ENCODE measurements at regions not wholly inside any gene's neighbourhood (a gene's known extent, or its start where the extent isn't known, plus 50 kb on each side); places are given as distances from the start of the nearest gene placed in this dataset.
A peak's percentile ranks its signal among the peaks of the same experiment; 100 is the strongest.

- Mint-ChIP-seq H3K9me3 (peaks cover 0 to 4% (median 2%) of the 10 kb centered on the region in 3 donors), H3K4me1 (no peaks in the 10 kb centered on the region), H3K27me3 (peaks cover 8 to 27% of the 10 kb centered on the region in 2 donors), H3K27ac (no peak overlapping the region), H3K36me3 (no peaks in the 10 kb centered on the region), H3K4me3 (no peak overlapping the region)
- ATAC-seq (replicated peaks in 1 of 4): no peak
- ChIA-PET CTCF (interaction anchor here (0.6 kb wide), 2 partner anchors 14 to 193 kb away, joined by 3 read pairs; no protein-coding TSS in a partner anchor), POLR2A (no interaction called here)
- Histone ChIP-seq H3K36me3 (ENCODE audit: control insufficient read depth in 2 of 2, extremely low read depth in 1 of 2, insufficient read depth in 1 of 2, low read length in 1 of 2) (no peaks in the 10 kb centered on the region), H3K9me3 (no peaks in the 10 kb centered on the region), H3K27ac (ENCODE audit: low read length) (no peak overlapping the region), H3K27me3 (replicated peaks in 1 of 2; ENCODE audit: control insufficient read depth in 2 of 2, extremely low read depth in 1 of 2, insufficient read depth in 2 of 2, low read length in 1 of 2) (peaks cover 0 to 6% of the 10 kb centered on the region in 2 experiments), H3K4me1 (ENCODE audit: control insufficient read depth in 1 of 2, extremely low read depth in 1 of 2, insufficient read depth in 2 of 2, low read length in 2 of 2) (no peaks in the 10 kb centered on the region), H3K4me3 (ENCODE audit: control insufficient read depth in 1 of 2, extremely low read depth in 1 of 2, low read length in 1 of 2) (no peak overlapping the region)
- no CpG with 5 or more reads among the region's 4 CpGs for WGBS (ENCODE audit: insufficient coverage)
- DNase-seq: no peak
Measured at GRCh38 chr15:94130504-94130903, 100.9 kb upstream of the MCTP2 start.

GRCh38 chr15:94127006-94127405 is 104.4 kb upstream of the MCTP2 start:
- ChIA-PET POLR2A (no interaction called here), CTCF (no interaction called here)
- DNase-seq: no peak
- Mint-ChIP-seq H3K9me3 (no peaks in the 10 kb centered on the region), H3K4me1 (no peaks in the 10 kb centered on the region), H3K4me3 (no peak overlapping the region), H3K36me3 (no peaks in the 10 kb centered on the region), H3K27me3 (peaks cover 0 to 6% of the 10 kb centered on the region in 2 donors), H3K27ac (no peak overlapping the region)
- 100% methylated on average over 1 of the region's 3 CpGs for WGBS (ENCODE audit: insufficient coverage)
- H3K36me3 ChIP-seq (ENCODE audit: control insufficient read depth in 2 of 2, extremely low read depth in 1 of 2, insufficient read depth in 1 of 2, low read length in 1 of 2): no peaks in the 10 kb centered on the region
- no peaks in the 10 kb centered on the region for H3K9me3 ChIP-seq
- ATAC-seq (replicated peaks in 1 of 4): no peak
- no peaks in the 10 kb centered on the region for H3K27me3 ChIP-seq (replicated peaks in 1 of 2; ENCODE audit: control insufficient read depth in 2 of 2, extremely low read depth in 1 of 2, insufficient read depth in 2 of 2, low read length in 1 of 2)
- no peaks in the 10 kb centered on the region for H3K4me1 ChIP-seq (ENCODE audit: control insufficient read depth in 1 of 2, extremely low read depth in 1 of 2, insufficient read depth in 2 of 2, low read length in 2 of 2)
- H3K4me3 ChIP-seq (ENCODE audit: control insufficient read depth in 1 of 2, extremely low read depth in 1 of 2, low read length in 1 of 2): no peak overlapping the region
- H3K27ac ChIP-seq (ENCODE audit: low read length): no peak overlapping the region

GRCh38 chr15:94125698-94126097 is 105.7 kb upstream of the MCTP2 start:
- H3K27ac ChIP-seq (ENCODE audit: low read length): no peak overlapping the region
- 60% methylated on average over 1 of the region's 2 CpGs for WGBS (ENCODE audit: insufficient coverage)
- peaks cover 0 to 2% of the 10 kb centered on the region in 2 donors for H3K27me3 Mint-ChIP-seq

GRCh38 chr15:94125156-94125555 is 106.2 kb upstream of the MCTP2 start:
- Histone ChIP-seq H3K36me3 (ENCODE audit: control insufficient read depth in 2 of 2, extremely low read depth in 1 of 2, insufficient read depth in 1 of 2, low read length in 1 of 2) (no peaks in the 10 kb centered on the region), H3K4me1 (ENCODE audit: control insufficient read depth in 1 of 2, extremely low read depth in 1 of 2, insufficient read depth in 2 of 2, low read length in 2 of 2) (no peaks in the 10 kb centered on the region), H3K9me3 (no peaks in the 10 kb centered on the region), H3K27me3 (replicated peaks in 1 of 2; ENCODE audit: control insufficient read depth in 2 of 2, extremely low read depth in 1 of 2, insufficient read depth in 2 of 2, low read length in 1 of 2) (no peaks in the 10 kb centered on the region), H3K27ac (ENCODE audit: low read length) (no peak overlapping the region), H3K4me3 (ENCODE audit: control insufficient read depth in 1 of 2, extremely low read depth in 1 of 2, low read length in 1 of 2) (no peak overlapping the region)
- no peaks in the 10 kb centered on the region for H3K4me1 Mint-ChIP-seq
- no peaks in the 10 kb centered on the region for H3K9me3 Mint-ChIP-seq
- POLR2A ChIA-PET: no interaction called here
- no CpG with 5 or more reads among the region's 2 CpGs for WGBS (ENCODE audit: insufficient coverage)
- no peak overlapping the region for H3K4me3 Mint-ChIP-seq
- H3K36me3 Mint-ChIP-seq: no peaks in the 10 kb centered on the region
- no peak for DNase-seq
- CTCF ChIA-PET: no interaction called here
- ATAC-seq (replicated peaks in 1 of 4): no peak
- no peaks in the 10 kb centered on the region for H3K27me3 Mint-ChIP-seq
- H3K27ac Mint-ChIP-seq: no peak overlapping the region

More at GRCh38 chr15:94125698-94126097, 105.7 kb upstream of the MCTP2 start:
- ChIA-PET CTCF (no interaction called here), POLR2A (no interaction called here)
- Histone ChIP-seq H3K4me1 (ENCODE audit: control insufficient read depth in 1 of 2, extremely low read depth in 1 of 2, insufficient read depth in 2 of 2, low read length in 2 of 2) (no peaks in the 10 kb centered on the region), H3K36me3 (ENCODE audit: control insufficient read depth in 2 of 2, extremely low read depth in 1 of 2, insufficient read depth in 1 of 2, low read length in 1 of 2) (no peaks in the 10 kb centered on the region), H3K27me3 (replicated peaks in 1 of 2; ENCODE audit: control insufficient read depth in 2 of 2, extremely low read depth in 1 of 2, insufficient read depth in 2 of 2, low read length in 1 of 2) (no peaks in the 10 kb centered on the region), H3K4me3 (ENCODE audit: control insufficient read depth in 1 of 2, extremely low read depth in 1 of 2, low read length in 1 of 2) (no peak overlapping the region), H3K9me3 (no peaks in the 10 kb centered on the region)
- no peaks in the 10 kb centered on the region for H3K36me3 Mint-ChIP-seq
- H3K4me3 Mint-ChIP-seq: no peak overlapping the region
- no peaks in the 10 kb centered on the region for H3K9me3 Mint-ChIP-seq
- no peak overlapping the region for H3K27ac Mint-ChIP-seq
- no peaks in the 10 kb centered on the region for H3K4me1 Mint-ChIP-seq
- ATAC-seq (replicated peaks in 1 of 4) (no peak), DNase-seq (no peak)

GRCh38 chr15:94122516-94122915 is 108.8 kb upstream of the MCTP2 start:
- H3K36me3 Mint-ChIP-seq: no peaks in the 10 kb centered on the region
- no peak for DNase-seq
- H3K27ac Mint-ChIP-seq: no peak overlapping the region
- no peak for ATAC-seq (replicated peaks in 1 of 4)
- no peaks in the 10 kb centered on the region for H3K36me3 ChIP-seq (ENCODE audit: control insufficient read depth in 2 of 2, extremely low read depth in 1 of 2, insufficient read depth in 1 of 2, low read length in 1 of 2)
- no peaks in the 10 kb centered on the region for H3K9me3 ChIP-seq
- H3K9me3 Mint-ChIP-seq: no peaks in the 10 kb centered on the region
- WGBS (ENCODE audit: insufficient coverage): 57% methylated on average over 1 of the region's 4 CpGs
- ChIA-PET POLR2A (no interaction called here), CTCF (interaction anchor here (0.6 to 1.2 kb wide), 2 partner anchors 71 to 211 kb away, joined by 3 read pairs; no protein-coding TSS in a partner anchor)
- H3K4me3 Mint-ChIP-seq: no peak overlapping the region
- no peaks in the 10 kb centered on the region for H3K4me1 Mint-ChIP-seq
- H3K27me3 Mint-ChIP-seq: no peaks in the 10 kb centered on the region
- no peak overlapping the region for H3K27ac ChIP-seq (ENCODE audit: low read length)
- H3K27me3 ChIP-seq (replicated peaks in 1 of 2; ENCODE audit: control insufficient read depth in 2 of 2, extremely low read depth in 1 of 2, insufficient read depth in 2 of 2, low read length in 1 of 2): no peaks in the 10 kb centered on the region
- H3K4me1 ChIP-seq (ENCODE audit: control insufficient read depth in 1 of 2, extremely low read depth in 1 of 2, insufficient read depth in 2 of 2, low read length in 2 of 2): no peaks in the 10 kb centered on the region
- no peak overlapping the region for H3K4me3 ChIP-seq (ENCODE audit: control insufficient read depth in 1 of 2, extremely low read depth in 1 of 2, low read length in 1 of 2)

- no peaks in the 10 kb centered on the region for H3K9me3 ChIP-seq
- no peaks in the 10 kb centered on the region for H3K4me1 ChIP-seq (ENCODE audit: control insufficient read depth in 1 of 2, extremely low read depth in 1 of 2, insufficient read depth in 2 of 2, low read length in 2 of 2)
- Mint-ChIP-seq H3K4me3 (no peak overlapping the region), H3K9me3 (no peaks in the 10 kb centered on the region), H3K27ac (no peak overlapping the region), H3K27me3 (no peaks in the 10 kb centered on the region), H3K4me1 (no peaks in the 10 kb centered on the region), H3K36me3 (no peaks in the 10 kb centered on the region)
- ChIA-PET CTCF (interaction anchor here (0.6 to 1.8 kb wide), 17 partner anchors 9 to 1323 kb away, joined by 3 to 50 read pairs (median 5); partner anchors contain the start of gene RGMA (in 2 of the 2)), POLR2A (interaction anchor here in 1 of 2 donors (0.9 kb wide), 1 partner anchor 1032 kb away, joined by 3 read pairs; no protein-coding TSS in a partner anchor)
- no peak overlapping the region for H3K4me3 ChIP-seq (ENCODE audit: control insufficient read depth in 1 of 2, extremely low read depth in 1 of 2, low read length in 1 of 2)
- 54% methylated on average over 11 of the region's 11 CpGs for WGBS (ENCODE audit: insufficient coverage)
- H3K36me3 ChIP-seq (ENCODE audit: control insufficient read depth in 2 of 2, extremely low read depth in 1 of 2, insufficient read depth in 1 of 2, low read length in 1 of 2): no peaks in the 10 kb centered on the region
- no peaks in the 10 kb centered on the region for H3K27me3 ChIP-seq (replicated peaks in 1 of 2; ENCODE audit: control insufficient read depth in 2 of 2, extremely low read depth in 1 of 2, insufficient read depth in 2 of 2, low read length in 1 of 2)
- H3K27ac ChIP-seq (ENCODE audit: low read length): no peak overlapping the region
- ATAC-seq (replicated peaks in 1 of 4) (peak; percentile 71 to 84 (median 76)), DNase-seq (peak in 31 of 35 experiments; percentile 7 to 77 (median 29))
Measured at GRCh38 chr15:94119923-94120775, 111.2 kb upstream of the MCTP2 start.

Measured in T-cell (primary cell).